H9 (cell line): ENCODE measurements at regions not wholly inside any gene's neighbourhood (a gene's known extent, or its start where the extent isn't known, plus 50 kb on each side); places are given as distances from the start of the nearest gene placed in this dataset.

Experiments
- DNase-seq: peaks from one replicate; pipeline ENCODE4 v3.0.0-alpha.2; 2017
- H2AFZ ChIP-seq: one replicate; pipeline ENCODE4 v1.6.1; 2013; ENCODE audit warnings: mild to moderate bottlenecking, low read length, control low read depth, moderate library complexity
- H2AK5ac ChIP-seq: 2 replicates; pipeline ENCODE4 v1.6.1; 2013; ENCODE audit warnings: low read length, control low read depth, mixed read lengths; ENCODE audit not compliant: insufficient read length
- H2BK120ac ChIP-seq: one replicate; pipeline ENCODE4 v1.6.1; 2013; ENCODE audit warnings: low read depth, mild to moderate bottlenecking, low read length, control low read depth, inconsistent platforms; ENCODE audit not compliant: poor library complexity, severe bottlenecking
- H2BK12ac ChIP-seq: 2 replicates; pipeline ENCODE4 v1.6.1; 2013; ENCODE audit warnings: low read length, control low read depth, mixed read lengths, low read depth; ENCODE audit not compliant: insufficient read length
- H2BK15ac ChIP-seq: 2 replicates; pipeline ENCODE4 v1.6.1; 2013; ENCODE audit warnings: low read depth, low read length, control low read depth
- H2BK20ac ChIP-seq: one replicate; pipeline ENCODE4 v1.6.1; 2013; ENCODE audit warnings: low read depth, mild to moderate bottlenecking, low read length, control low read depth, inconsistent platforms; ENCODE audit not compliant: poor library complexity, severe bottlenecking
- H2BK5ac ChIP-seq: 2 replicates; pipeline ENCODE4 v1.6.1; 2013; ENCODE audit warnings: low read length, control low read depth, mixed read lengths; ENCODE audit not compliant: insufficient read length
- H3K14ac ChIP-seq: 2 replicates; pipeline ENCODE4 v1.6.1; 2013; ENCODE audit warnings: low read length, control low read depth; ENCODE audit not compliant: insufficient read depth
- H3K18ac ChIP-seq: 2 replicates; pipeline ENCODE4 v1.6.1; 2013; ENCODE audit warnings: low read depth, mild to moderate bottlenecking, mixed read lengths, low read length, control low read depth; ENCODE audit not compliant: insufficient read length
- H3K23ac ChIP-seq: 2 replicates; pipeline ENCODE4 v1.6.1; 2013; ENCODE audit warnings: low read length, control low read depth, mixed read lengths, low read depth; ENCODE audit not compliant: insufficient read length
- H3K23me2 ChIP-seq: 2 replicates; pipeline ENCODE4 v1.6.1; 2013; ENCODE audit warnings: low read depth, mild to moderate bottlenecking, mixed read lengths, low read length, control low read depth; ENCODE audit not compliant: insufficient read length, poor library complexity, severe bottlenecking
- H3K27ac ChIP-seq: 2 replicates; pipeline ENCODE4 v1.5.1; 2013; ENCODE audit warnings: low read length, control low read depth, mixed read lengths, low read depth; ENCODE audit not compliant: insufficient read length
- H3K27me3 ChIP-seq: 2 replicates; pipeline ENCODE4 v1.6.1; 2013; ENCODE audit warnings: low read length, control low read depth, inconsistent platforms; ENCODE audit not compliant: insufficient read depth
- H3K4ac ChIP-seq: 2 replicates; pipeline ENCODE4 v1.6.1; 2013; ENCODE audit warnings: low read depth, mild to moderate bottlenecking, control low read depth, inconsistent platforms, low read length, moderate library complexity
- H3K4me1 ChIP-seq: 2 replicates; pipeline ENCODE4 v1.6.1; 2013; ENCODE audit warnings: low read length, control low read depth, inconsistent platforms; ENCODE audit not compliant: insufficient read depth
- H3K4me2 ChIP-seq: 2 replicates; pipeline ENCODE4 v1.6.1; 2013; ENCODE audit warnings: low read length, control low read depth, mixed read lengths; ENCODE audit not compliant: insufficient read length, insufficient read depth
- H3K56ac ChIP-seq: 2 replicates; pipeline ENCODE4 v1.6.1; 2013; ENCODE audit warnings: low read depth, mild to moderate bottlenecking, mixed read lengths, low read length, control low read depth; ENCODE audit not compliant: insufficient read length
- H3K79me1 ChIP-seq: 2 replicates; pipeline ENCODE4 v1.6.1; 2013; ENCODE audit warnings: low read depth, mild to moderate bottlenecking, moderate library complexity, low read length, control low read depth, inconsistent platforms; ENCODE audit not compliant: insufficient read depth, poor library complexity, severe bottlenecking
- H3K79me2 ChIP-seq: 2 replicates; pipeline ENCODE4 v1.6.1; 2013; ENCODE audit warnings: low read length, control low read depth, inconsistent platforms; ENCODE audit not compliant: insufficient read depth
- H3K9ac ChIP-seq: 2 replicates; pipeline ENCODE4 v1.6.1; 2013; ENCODE audit warnings: low read length, control low read depth, mixed read lengths; ENCODE audit not compliant: insufficient read length; ENCODE audit errors: extremely low read depth
- H3K9me3 ChIP-seq: one replicate; pipeline ENCODE4 v1.6.1; 2013; ENCODE audit warnings: low read depth, low read length, inconsistent platforms; ENCODE audit not compliant: control insufficient read depth
- H3T11ph ChIP-seq: one replicate; pipeline ENCODE4 v1.6.1; 2013; ENCODE audit warnings: mild to moderate bottlenecking, low read length, control low read depth, inconsistent platforms
- H4K20me1 ChIP-seq: one replicate; pipeline ENCODE4 v1.6.1; 2013; ENCODE audit not compliant: control insufficient read depth, insufficient read length, insufficient read depth
- H4K5ac ChIP-seq: 2 replicates; pipeline ENCODE4 v1.6.1; 2013; ENCODE audit warnings: low read depth, mild to moderate bottlenecking, mixed read lengths, low read length, control low read depth; ENCODE audit not compliant: insufficient read length
- H4K8ac ChIP-seq: replicated peaks from 2 replicates; pipeline ENCODE4 v1.6.1; 2013; ENCODE audit warnings: low read length, control low read depth, mixed read lengths, low read depth; ENCODE audit not compliant: insufficient read length
- H4K91ac ChIP-seq: 2 replicates; pipeline ENCODE4 v1.6.1; 2013; ENCODE audit warnings: low read depth, mild to moderate bottlenecking, moderate library complexity, mixed read lengths, low read length, control low read depth; ENCODE audit not compliant: insufficient read length
- H3K27ac Mint-ChIP-seq, 3 experiments: 2 replicates in 2 of 3; 3 replicates in 1 of 3; pipeline ENCODE4 v1.8.0; 2020 to 2021; ENCODE audit warnings: mixed read lengths in 3 of 3, mild to moderate bottlenecking in 1 of 3, moderate library complexity in 1 of 3
- H3K27me3 Mint-ChIP-seq: 2 replicates; pipeline ENCODE4 v1.8.0; 2021; ENCODE audit warnings: low read depth, mild to moderate bottlenecking, moderate library complexity, mixed read lengths
- H3K36me3 Mint-ChIP-seq, 3 experiments: 2 replicates in 2 of 3; 3 replicates in 1 of 3; pipeline ENCODE4 v1.8.0; 2020 to 2021; ENCODE audit warnings: low read depth in 3 of 3, mixed read lengths in 3 of 3; ENCODE audit not compliant: insufficient read depth in 1 of 3
- H3K4me1 Mint-ChIP-seq, 2 experiments: 2 replicates each; pipeline ENCODE4 v1.8.0; 2020; ENCODE audit warnings: mixed read lengths in 2 of 2
- H3K4me3 Mint-ChIP-seq, 2 experiments: 2 replicates in 1 of 2; 3 replicates in 1 of 2; pipeline ENCODE4 v1.8.0; 2020 to 2021; ENCODE audit warnings: mild to moderate bottlenecking in 2 of 2, mixed read lengths in 2 of 2, moderate library complexity in 1 of 2
- H3K9me3 Mint-ChIP-seq, 2 experiments: 2 replicates in 1 of 2; 3 replicates in 1 of 2; pipeline ENCODE4 v1.8.0; 2020; ENCODE audit warnings: mild to moderate bottlenecking in 2 of 2, mixed read lengths in 2 of 2, moderate library complexity in 1 of 2
- WGBS: extraction: QIAGEN DNeasy Blood & Tissue Kit; methylation state at CpG from one replicate; pipeline ENCODE4 v1.1.7; 2013; ENCODE audit warnings: missing lambda C conversion rate, low lambda C conversion rate, mixed read lengths; ENCODE audit not compliant: insufficient read length; ENCODE audit errors: extremely low coverage; 5-methylcytosine and 5-hydroxymethylcytosine counted together
- TF ChIP-seq, protein P1 (sequence below): fragments of 200-600 bp; sonication (generic); conservative IDR thresholded peaks from 3 replicates; pipeline ENCODE4 v1.8.0; 2021; ENCODE audit warnings: antibody characterized with exemption, mild to moderate bottlenecking

DNA sequence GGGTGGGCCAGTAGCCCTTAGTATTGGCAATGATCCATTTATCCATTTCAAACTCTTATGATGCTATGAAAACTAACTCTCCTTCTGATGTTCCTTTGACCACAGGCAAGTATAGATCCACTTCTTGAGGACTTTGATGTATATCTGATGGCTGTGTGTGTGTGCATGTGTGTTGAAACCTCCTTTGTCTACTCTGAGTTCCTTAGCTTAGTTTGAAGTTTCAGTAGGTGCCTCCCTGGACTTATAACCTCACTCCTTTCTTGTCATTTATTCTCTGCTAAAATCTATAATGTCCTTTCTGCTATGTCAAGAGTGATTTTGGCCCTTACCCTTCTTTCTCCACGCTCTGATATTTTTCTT is 409.3 kb downstream of the PRDM2 start:
- no peaks in the 10 kb centered on the region for H3K79me2 ChIP-seq
- TF ChIP-seq, protein P1, sequence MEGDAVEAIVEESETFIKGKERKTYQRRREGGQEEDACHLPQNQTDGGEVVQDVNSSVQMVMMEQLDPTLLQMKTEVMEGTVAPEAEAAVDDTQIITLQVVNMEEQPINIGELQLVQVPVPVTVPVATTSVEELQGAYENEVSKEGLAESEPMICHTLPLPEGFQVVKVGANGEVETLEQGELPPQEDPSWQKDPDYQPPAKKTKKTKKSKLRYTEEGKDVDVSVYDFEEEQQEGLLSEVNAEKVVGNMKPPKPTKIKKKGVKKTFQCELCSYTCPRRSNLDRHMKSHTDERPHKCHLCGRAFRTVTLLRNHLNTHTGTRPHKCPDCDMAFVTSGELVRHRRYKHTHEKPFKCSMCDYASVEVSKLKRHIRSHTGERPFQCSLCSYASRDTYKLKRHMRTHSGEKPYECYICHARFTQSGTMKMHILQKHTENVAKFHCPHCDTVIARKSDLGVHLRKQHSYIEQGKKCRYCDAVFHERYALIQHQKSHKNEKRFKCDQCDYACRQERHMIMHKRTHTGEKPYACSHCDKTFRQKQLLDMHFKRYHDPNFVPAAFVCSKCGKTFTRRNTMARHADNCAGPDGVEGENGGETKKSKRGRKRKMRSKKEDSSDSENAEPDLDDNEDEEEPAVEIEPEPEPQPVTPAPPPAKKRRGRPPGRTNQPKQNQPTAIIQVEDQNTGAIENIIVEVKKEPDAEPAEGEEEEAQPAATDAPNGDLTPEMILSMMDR, result no peak
- H3K23me2 ChIP-seq, result no peaks in the 10 kb centered on the region
- H3K18ac ChIP-seq, result no peak overlapping the region
- no peak overlapping the region for H3K4ac ChIP-seq
- H2BK12ac ChIP-seq, result no peak overlapping the region
- no peak overlapping the region for H3K23ac ChIP-seq
- H2BK15ac ChIP-seq, result no peak overlapping the region
- H2AFZ ChIP-seq, result no peak overlapping the region
- H3K14ac ChIP-seq, result no peak overlapping the region
- no peaks in the 10 kb centered on the region for H3K4me1 ChIP-seq
- H2BK20ac ChIP-seq, result no peak overlapping the region
- WGBS, result no CpG with 5 or more reads among the region's 1 CpG
- Mint-ChIP-seq H3K4me3 (no peak overlapping the region), H3K27me3 (peaks cover 5% of the 10 kb centered on the region), H3K36me3 (no peaks in the 10 kb centered on the region; a peak in 1 of 7 replicates), H3K4me1 (peaks cover 2 to 6% of the 10 kb centered on the region in 2 experiments), H3K27ac (no peak overlapping the region), H3K9me3 (no peaks in the 10 kb centered on the region)
- no peak overlapping the region for H4K8ac ChIP-seq
- no peak overlapping the region for H2BK120ac ChIP-seq
- no peak overlapping the region for H2AK5ac ChIP-seq
- H3K27ac ChIP-seq, result no peak overlapping the region
- no peak overlapping the region for H3K9ac ChIP-seq
- no peaks in the 10 kb centered on the region for H3K9me3 ChIP-seq
- no peak overlapping the region for H4K5ac ChIP-seq
- DNase-seq, result peak; percentile 3
- no peak overlapping the region for H2BK5ac ChIP-seq
- H3K4me2 ChIP-seq, result no peak overlapping the region
- no peaks in the 10 kb centered on the region for H3K79me1 ChIP-seq
- no peak overlapping the region for H3K56ac ChIP-seq
- no peak overlapping the region for H4K91ac ChIP-seq
- no peaks in the 10 kb centered on the region for H4K20me1 ChIP-seq
- no peaks in the 10 kb centered on the region for H3K27me3 ChIP-seq
- H3T11ph ChIP-seq, result no peak overlapping the region
